GM19328 (cell line): ENCODE measurements at regions not wholly inside any gene's neighbourhood (a gene's known extent, or its start where the extent isn't known, plus 50 kb on each side); places are given as distances from the start of the nearest gene placed in this dataset.

Source experiments
- ATAC-seq: cut with Tn5 transposase; IDR thresholded peaks from one replicate; pipeline ENCODE4 v1.9.1; 2021; ENCODE audit warnings: mild to moderate bottlenecking, moderate library complexity; ENCODE audit not compliant: unreplicated experiment

GRCh38 chr2:16006537-16007166 is 66.3 kb downstream of the MYCN start:
- no peak for ATAC-seq

- ATAC-seq, result no peak
Measured at GRCh38 chr2:16005816-16006536, 65.6 kb downstream of the MYCN start.

GRCh38 chr2:16005389-16005788 is 65.0 kb downstream of the MYCN start:
- no peak for ATAC-seq

GRCh38 chr2:16003809-16004208 is 63.5 kb downstream of the MYCN start:
- no peak for ATAC-seq

- ATAC-seq, result no peak
Measured at GRCh38 chr2:16003152-16003551, 62.8 kb downstream of the MYCN start.

- ATAC-seq, result no peak
Measured at GRCh38 chr2:16002575-16002974, 62.2 kb downstream of the MYCN start.

- no peak for ATAC-seq
Measured at GRCh38 chr2:16002144-16002543, 61.8 kb downstream of the MYCN start.

GRCh38 chr2:16000642-16001041 is 60.3 kb downstream of the MYCN start:
- ATAC-seq, result no peak

- no peak for ATAC-seq
Measured at GRCh38 chr2:15999596-16000469, 59.5 kb downstream of the MYCN start.

- no peak for ATAC-seq
Measured at GRCh38 chr2:15997728-15998280, 57.5 kb downstream of the MYCN start.

GRCh38 chr2:15996536-15997423 is 56.4 kb downstream of the MYCN start:
- no peak for ATAC-seq
